IMR-90 (cell line): ENCODE measurements at regions not wholly inside any gene's neighbourhood (a gene's known extent, or its start where the extent isn't known, plus 50 kb on each side); places are given as distances from the start of the nearest gene placed in this dataset.

ENCODE experiments used
- BHLHE40 ChIP-seq: fragments of 150-350 bp; IDR thresholded peaks from 2 replicates; pipeline ENCODE4 v1.6.1; 2016; ENCODE audit warnings: mild to moderate bottlenecking, low read depth, low read length
- CEBPB ChIP-seq: IDR thresholded peaks from 2 replicates; pipeline ENCODE4 v1.6.1; 2012; ENCODE audit warnings: low read depth, low read length, improper control_type of control experiment
- MXI1 ChIP-seq: IDR thresholded peaks from 2 replicates; pipeline ENCODE4 v1.6.1; 2012; ENCODE audit warnings: low read depth, mild to moderate bottlenecking, low read length, moderate library complexity, borderline replicate concordance
- POLR2A ChIP-seq: IDR thresholded peaks from 2 replicates; pipeline ENCODE4 v1.6.1; 2012; ENCODE audit warnings: mild to moderate bottlenecking, low read depth, low read length
- RAD21 ChIP-seq: IDR thresholded peaks from 2 replicates; pipeline ENCODE4 v1.6.1; 2012; ENCODE audit warnings: low read length, improper control_type of control experiment
- RCOR1 ChIP-seq: IDR thresholded peaks from 2 replicates; pipeline ENCODE4 v1.6.1; 2012; ENCODE audit warnings: mild to moderate bottlenecking, low read length, improper control_type of control experiment; ENCODE audit not compliant: insufficient replicate concordance
- SMC3 ChIP-seq: fragments of 150-350 bp; IDR thresholded peaks from 2 replicates; pipeline ENCODE4 v1.6.1; 2016; ENCODE audit warnings: low read depth, mild to moderate bottlenecking, antibody characterized with exemption, low read length, moderate library complexity
- TF ChIP-seq, protein P1 (sequence below): conservative IDR thresholded peaks from 2 replicates; pipeline ENCODE4 v1.5.1; 2012; ENCODE audit warnings: mild to moderate bottlenecking, low read depth, low read length, improper control_type of control experiment
- TF ChIP-seq, protein P2 (sequence below): fragments of 150-350 bp; IDR thresholded peaks from 2 replicates; pipeline ENCODE4 v1.6.1; 2016; ENCODE audit warnings: low read depth, mild to moderate bottlenecking, low read length, moderate library complexity, borderline replicate concordance

- no peak for TF ChIP-seq RAD21
- TF ChIP-seq, protein P1, sequence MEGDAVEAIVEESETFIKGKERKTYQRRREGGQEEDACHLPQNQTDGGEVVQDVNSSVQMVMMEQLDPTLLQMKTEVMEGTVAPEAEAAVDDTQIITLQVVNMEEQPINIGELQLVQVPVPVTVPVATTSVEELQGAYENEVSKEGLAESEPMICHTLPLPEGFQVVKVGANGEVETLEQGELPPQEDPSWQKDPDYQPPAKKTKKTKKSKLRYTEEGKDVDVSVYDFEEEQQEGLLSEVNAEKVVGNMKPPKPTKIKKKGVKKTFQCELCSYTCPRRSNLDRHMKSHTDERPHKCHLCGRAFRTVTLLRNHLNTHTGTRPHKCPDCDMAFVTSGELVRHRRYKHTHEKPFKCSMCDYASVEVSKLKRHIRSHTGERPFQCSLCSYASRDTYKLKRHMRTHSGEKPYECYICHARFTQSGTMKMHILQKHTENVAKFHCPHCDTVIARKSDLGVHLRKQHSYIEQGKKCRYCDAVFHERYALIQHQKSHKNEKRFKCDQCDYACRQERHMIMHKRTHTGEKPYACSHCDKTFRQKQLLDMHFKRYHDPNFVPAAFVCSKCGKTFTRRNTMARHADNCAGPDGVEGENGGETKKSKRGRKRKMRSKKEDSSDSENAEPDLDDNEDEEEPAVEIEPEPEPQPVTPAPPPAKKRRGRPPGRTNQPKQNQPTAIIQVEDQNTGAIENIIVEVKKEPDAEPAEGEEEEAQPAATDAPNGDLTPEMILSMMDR, result no peak
- TF ChIP-seq POLR2A, result no peak
- TF ChIP-seq SMC3, result no peak
- TF ChIP-seq, protein P2, sequence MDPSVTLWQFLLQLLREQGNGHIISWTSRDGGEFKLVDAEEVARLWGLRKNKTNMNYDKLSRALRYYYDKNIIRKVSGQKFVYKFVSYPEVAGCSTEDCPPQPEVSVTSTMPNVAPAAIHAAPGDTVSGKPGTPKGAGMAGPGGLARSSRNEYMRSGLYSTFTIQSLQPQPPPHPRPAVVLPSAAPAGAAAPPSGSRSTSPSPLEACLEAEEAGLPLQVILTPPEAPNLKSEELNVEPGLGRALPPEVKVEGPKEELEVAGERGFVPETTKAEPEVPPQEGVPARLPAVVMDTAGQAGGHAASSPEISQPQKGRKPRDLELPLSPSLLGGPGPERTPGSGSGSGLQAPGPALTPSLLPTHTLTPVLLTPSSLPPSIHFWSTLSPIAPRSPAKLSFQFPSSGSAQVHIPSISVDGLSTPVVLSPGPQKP, result no peak
- TF ChIP-seq RCOR1, result no peak
- no peak for TF ChIP-seq BHLHE40
- no peak for TF ChIP-seq MXI1
- TF ChIP-seq CEBPB, result no peak
These were observed 84.1 kb downstream of the GLI2 start for GRCh38 chr2:120819720-120820210.
